Keratinocyte (primary cell): ENCODE measurements at regions not wholly inside any gene's neighbourhood (a gene's known extent, or its start where the extent isn't known, plus 50 kb on each side); places are given as distances from the start of the nearest gene placed in this dataset.

Source experiments
- DNase-seq: peaks from one replicate; pipeline ENCODE4 v3.0.0-alpha.2; 2011; ENCODE audit warnings: low read depth, missing footprints, low spot score
- FAIRE-seq: peaks from 2 replicates; lab custom pipeline; 2011; peaks lifted over from hg19 to GRCh38; lab: Jason Lieb, UNC
- H2AFZ ChIP-seq: 2 replicates; pipeline ENCODE4 v1.6.0; 2012; ENCODE audit warnings: low read length, control low read depth, inconsistent platforms; ENCODE audit not compliant: control insufficient read depth
- H3K27ac ChIP-seq: 2 replicates; pipeline ENCODE4 v1.5.1; 2011; ENCODE audit warnings: low read length; ENCODE audit not compliant: control insufficient read depth, insufficient read depth
- H3K27me3 ChIP-seq: 3 replicates; pipeline ENCODE4 v1.6.0; 2011; ENCODE audit warnings: low read length; ENCODE audit not compliant: control insufficient read depth, insufficient read depth; ENCODE audit errors: extremely low read depth
- H3K36me3 ChIP-seq, 2 experiments: 2 replicates in 1 of 2; 3 replicates in 1 of 2; pipeline ENCODE4 v1.5.1; 2011; ENCODE audit warnings: low read length in 2 of 2, mild to moderate bottlenecking in 1 of 2; ENCODE audit not compliant: control insufficient read depth in 2 of 2, insufficient read depth in 2 of 2; ENCODE audit errors: extremely low read depth in 1 of 2
- H3K4me1 ChIP-seq: 3 replicates; pipeline ENCODE4 v1.5.1; 2011; ENCODE audit warnings: low read length; ENCODE audit not compliant: control insufficient read depth, insufficient read depth; ENCODE audit errors: extremely low read depth
- H3K4me2 ChIP-seq: 3 replicates; pipeline ENCODE4 v1.6.0; 2011; ENCODE audit warnings: low read depth, low read length; ENCODE audit not compliant: control insufficient read depth, insufficient read depth; ENCODE audit errors: extremely low read depth
- H3K4me3 ChIP-seq, 3 experiments: fragments of 200-600 bp in 1 of 3; sonication (generic) in 1 of 3; 2 replicates in 2 of 3; 3 replicates in 1 of 3; pipeline ENCODE4 v1.5.1; 2011 to 2016; ENCODE audit warnings: low read length in 3 of 3, mild to moderate bottlenecking in 3 of 3, control low read depth in 2 of 3, inconsistent platforms in 1 of 3, low read depth in 1 of 3, mixed read lengths in 1 of 3, mixed run types in 1 of 3, moderate library complexity in 1 of 3; ENCODE audit not compliant: control insufficient read depth in 2 of 3, insufficient read depth in 2 of 3; ENCODE audit errors: extremely low read depth in 1 of 3
- H3K79me2 ChIP-seq: 2 replicates; pipeline ENCODE4 v1.6.0; 2012; ENCODE audit warnings: low read length; ENCODE audit not compliant: control insufficient read depth, insufficient read depth
- H3K9ac ChIP-seq: 3 replicates; pipeline ENCODE4 v1.6.0; 2011; ENCODE audit warnings: low read length; ENCODE audit not compliant: control insufficient read depth, insufficient read depth; ENCODE audit errors: extremely low read depth
- H3K9me1 ChIP-seq: 3 replicates; pipeline ENCODE4 v1.6.0; 2011; ENCODE audit warnings: low read length; ENCODE audit not compliant: control insufficient read depth, insufficient read depth; ENCODE audit errors: extremely low read depth
- H3K9me3 ChIP-seq: 2 replicates; pipeline ENCODE4 v1.5.1; 2012; ENCODE audit warnings: low read depth, low read length; ENCODE audit not compliant: control insufficient read depth
- H4K20me1 ChIP-seq: 3 replicates; pipeline ENCODE4 v1.6.0; 2011; ENCODE audit warnings: low read length; ENCODE audit not compliant: control insufficient read depth, insufficient read depth; ENCODE audit errors: extremely low read depth
- CTCF ChIP-seq, 3 experiments: IDR thresholded peaks in 1 of 3; conservative IDR thresholded peaks in 1 of 3; optimal IDR thresholded peaks in 1 of 3; 2 replicates in 2 of 3; 3 replicates in 1 of 3; pipeline versions ENCODE3 to v1.5.1; 2011; ENCODE audit warnings: low read length in 3 of 3, mild to moderate bottlenecking in 3 of 3, moderate library complexity in 2 of 3, control low read depth in 1 of 3, inconsistent platforms in 1 of 3; ENCODE audit not compliant: insufficient read depth in 2 of 3; ENCODE audit errors: extremely low read depth in 1 of 3
- EZH2 ChIP-seq: IDR thresholded peaks from one replicate; pipeline ENCODE4 v1.6.1; 2012; ENCODE audit warnings: inconsistent platforms, mild to moderate bottlenecking, low read length, moderate library complexity
- dilution Hi-C: fragments of 300-500 bp; cut with MboI; formaldehyde crosslinking; loops from one replicate; pipeline ENCODE4 v1.7.0; 2020; ENCODE audit warnings: low sequenced_read_pairs; ENCODE audit not compliant: extremely low pct_ligation_motif_present

- DNase-seq (no peak), FAIRE-seq (no peak)
- no peak overlapping the region for H3K27ac ChIP-seq
- H3K79me2 ChIP-seq = no peaks in the 10 kb centered on the region
- no peak overlapping the region for H2AFZ ChIP-seq
- no peak overlapping the region for H3K4me3 ChIP-seq
- no peaks in the 10 kb centered on the region for H3K4me1 ChIP-seq
- no peak overlapping the region for H3K9ac ChIP-seq
- H3K4me2 ChIP-seq = no peak overlapping the region
- no peaks in the 10 kb centered on the region for H3K36me3 ChIP-seq
- no peaks in the 10 kb centered on the region for H3K9me1 ChIP-seq
- H4K20me1 ChIP-seq = no peaks in the 10 kb centered on the region
- no peaks in the 10 kb centered on the region for H3K27me3 ChIP-seq
- TF ChIP-seq EZH2 (no peak), CTCF (optimal IDR thresholded peaks at IDR 0.05 in 1 of 3, IDR thresholded peaks at IDR 0.05 in 1 of 3, conservative IDR thresholded peaks at IDR 0.05 in 1 of 3; ENCODE audit: extremely low read depth in 1 of 3, insufficient read depth in 2 of 3, low read length in 3 of 3) (no peak)
- no peaks in the 10 kb centered on the region for H3K9me3 ChIP-seq
- dilution Hi-C loops = no loop called here
Observed at GRCh38 chr13:59094181-59094580, 1069.5 kb downstream of the DIAPH3 start.

GRCh38 chr13:59099182-59099974, 1064.3 kb downstream of the DIAPH3 start:
- TF ChIP-seq EZH2 = no peak
- TF ChIP-seq CTCF (optimal IDR thresholded peaks at IDR 0.05 in 1 of 3, IDR thresholded peaks at IDR 0.05 in 1 of 3, conservative IDR thresholded peaks at IDR 0.05 in 1 of 3; ENCODE audit: extremely low read depth in 1 of 3, insufficient read depth in 2 of 3, low read length in 3 of 3) = no peak
- no peak overlapping the region for H3K4me3 ChIP-seq
- no peak overlapping the region for H2AFZ ChIP-seq
- H3K4me1 ChIP-seq = no peaks in the 10 kb centered on the region
- no peaks in the 10 kb centered on the region for H4K20me1 ChIP-seq
- H3K27ac ChIP-seq = no peak overlapping the region
- H3K27me3 ChIP-seq = no peaks in the 10 kb centered on the region
- no peaks in the 10 kb centered on the region for H3K9me1 ChIP-seq
- no peak for FAIRE-seq
- H3K36me3 ChIP-seq = no peaks in the 10 kb centered on the region
- no peak overlapping the region for H3K9ac ChIP-seq
- dilution Hi-C loops = no loop called here
- no peaks in the 10 kb centered on the region for H3K79me2 ChIP-seq
- H3K4me2 ChIP-seq = no peak overlapping the region
- no peaks in the 10 kb centered on the region for H3K9me3 ChIP-seq
- no peak for DNase-seq
